GM12878 (cell line): ENCODE measurements at regions not wholly inside any gene's neighbourhood (a gene's known extent, or its start where the extent isn't known, plus 50 kb on each side); places are given as distances from the start of the nearest gene placed in this dataset.

Experiments used
- ATAC-seq: fragments of 200-7000 bp; cut with Tn5 transposase; 3 replicates; pipeline ENCODE4 v1.9.1; 2020; ENCODE audit warnings: mild to moderate bottlenecking, moderate library complexity
- BruUV-seq: library from RNA; stranded (reverse); fragments of 400-500 nt; replicated peaks from 2 replicates; lab custom pipeline; 2021; lab: Mats Ljungman, UMichigan
- CTCF ChIA-PET: fragments of 300-600 bp; sonication (Branson Sonifier 250); formaldehyde crosslinking; extraction: SDS; loops from one replicate; lab custom pipeline; 2021; ENCODE audit warnings: inconsistent platforms; lab: Yijun Ruan, JAX
- POLR2A ChIA-PET: fragments of 350-600 bp; formaldehyde crosslinking; extraction: SDS; loops from one replicate; lab custom pipeline; 2021; ENCODE audit warnings: inconsistent platforms; lab: Charles Lee
- RAD21 ChIA-PET: fragments of 300-600 bp; sonication (Branson Sonifier 250); formaldehyde crosslinking; loops from one replicate; lab custom pipeline; 2023; ENCODE audit warnings: antibody characterized with exemption; ENCODE audit not compliant: unreplicated experiment; lab: Charles Lee
- SMC1A ChIA-PET: fragments of 300-600 bp; sonication (Branson Sonifier 250); formaldehyde crosslinking; loops from one replicate; lab custom pipeline; 2023; ENCODE audit not compliant: unreplicated experiment, uncharacterized antibody; lab: Charles Lee
- DNase-seq: peaks from one replicate; pipeline ENCODE4 v3.0.0-alpha.2; 2011; ENCODE audit warnings: low read depth, low spot score
- FAIRE-seq: peaks from 3 replicates; lab custom pipeline; 2011; peaks lifted over from hg19 to GRCh38; lab: Jason Lieb, UNC
- H2AFZ ChIP-seq: 2 replicates; pipeline ENCODE4 v1.6.0; 2011; ENCODE audit warnings: low read depth, low read length, control low read depth; ENCODE audit not compliant: control insufficient read depth
- H3K27ac ChIP-seq: 2 replicates; pipeline ENCODE4 v1.5.1; 2011; ENCODE audit warnings: control low read depth; ENCODE audit not compliant: control insufficient read depth, insufficient read depth
- H3K27me3 ChIP-seq, 2 experiments: replicated peaks in 1 of 2; 2 replicates each; pipeline versions ENCODE4 v1.6.0 to v1.6.1; 2011; ENCODE audit warnings: low read length in 1 of 2; ENCODE audit not compliant: control insufficient read depth in 2 of 2, insufficient read depth in 2 of 2
- H3K36me3 ChIP-seq, 2 experiments: 2 replicates each; pipeline ENCODE4 v1.5.1; 2011; ENCODE audit warnings: low read length in 1 of 2; ENCODE audit not compliant: control insufficient read depth in 2 of 2, insufficient read depth in 2 of 2
- H3K4me1 ChIP-seq: 2 replicates; pipeline ENCODE4 v1.6.1; 2011; ENCODE audit warnings: mild to moderate bottlenecking, low read length, moderate library complexity, mixed read lengths; ENCODE audit not compliant: control insufficient read depth, insufficient read depth
- H3K4me2 ChIP-seq: 2 replicates; pipeline ENCODE4 v1.6.0; 2011; ENCODE audit warnings: control low read depth; ENCODE audit not compliant: control insufficient read depth, insufficient read depth
- H3K4me3 ChIP-seq: fragments of 200-600 bp; sonication (generic); 2 replicates; pipeline ENCODE4 v1.5.1; 2016
- H3K79me2 ChIP-seq: 2 replicates; pipeline ENCODE4 v1.6.0; 2011; ENCODE audit warnings: low read length; ENCODE audit not compliant: control insufficient read depth, insufficient read depth
- H3K9ac ChIP-seq: 2 replicates; pipeline ENCODE4 v1.8.0; 2011; ENCODE audit warnings: low read length, control low read depth, mixed read lengths; ENCODE audit not compliant: control insufficient read depth, insufficient read depth
- H3K9me3 ChIP-seq: replicated peaks from 3 replicates; pipeline ENCODE4 v1.5.1; 2011; ENCODE audit warnings: mild to moderate bottlenecking, low read length; ENCODE audit not compliant: control insufficient read depth, insufficient read depth
- H4K20me1 ChIP-seq: 2 replicates; pipeline ENCODE4 v1.6.0; 2011; ENCODE audit not compliant: control insufficient read depth, insufficient read depth
- ATF3 ChIP-seq: IDR thresholded peaks from 2 replicates; pipeline ENCODE4 v1.6.1; 2011; ENCODE audit warnings: low read depth, mild to moderate bottlenecking, low read length, moderate library complexity, borderline replicate concordance; ENCODE audit errors: extremely low read depth
- BCLAF1 ChIP-seq: fragments of 450-650 bp; IDR thresholded peaks from 2 replicates; pipeline ENCODE4 v1.6.1; 2017; ENCODE audit warnings: antibody characterized with exemption, mild to moderate bottlenecking, moderate library complexity
- CBX5 ChIP-seq: sonication (generic); IDR thresholded peaks from 2 replicates; pipeline ENCODE4 v1.6.1; 2016; ENCODE audit warnings: low read depth, moderate library complexity, mild to moderate bottlenecking, inconsistent platforms
- CHD2 ChIP-seq: IDR thresholded peaks from 2 replicates; pipeline ENCODE4 v1.6.1; 2011; ENCODE audit warnings: low read depth, low read length, improper control_type of control experiment, borderline replicate concordance
- CREB1 ChIP-seq: IDR thresholded peaks from 2 replicates; pipeline ENCODE4 v1.6.1; 2012; ENCODE audit warnings: low read depth, mild to moderate bottlenecking, inconsistent platforms
- CREM ChIP-seq: IDR thresholded peaks from 2 replicates; pipeline ENCODE4 v1.6.1; 2014; ENCODE audit warnings: antibody characterized with exemption, low read depth
- EZH2 ChIP-seq: IDR thresholded peaks from 2 replicates; pipeline ENCODE4 v1.6.1; 2012; ENCODE audit warnings: low read depth, mild to moderate bottlenecking, control low read depth, inconsistent platforms, low read length, borderline replicate concordance; ENCODE audit not compliant: control insufficient read depth
- GABPA ChIP-seq: IDR thresholded peaks from 2 replicates; pipeline ENCODE4 v1.6.1; 2014; ENCODE audit warnings: antibody characterized with exemption, low read depth, mild to moderate bottlenecking, inconsistent platforms
- IKZF2 ChIP-seq, 2 experiments: fragments of 450-650 bp; IDR thresholded peaks; 2 replicates each; pipeline ENCODE4 v1.6.1; 2017; ENCODE audit warnings: mild to moderate bottlenecking in 2 of 2, moderate library complexity in 2 of 2
- JUND ChIP-seq: IDR thresholded peaks from 2 replicates; pipeline ENCODE4 v1.6.1; 2012; ENCODE audit warnings: low read depth, mild to moderate bottlenecking, low read length, improper control_type of control experiment, moderate library complexity
- NKRF ChIP-seq: fragments of 450-650 bp; conservative IDR thresholded peaks from 2 replicates; pipeline ENCODE4 v1.6.1; 2017; ENCODE audit warnings: mild to moderate bottlenecking, moderate library complexity
- POLR2AphosphoS5 ChIP-seq: IDR thresholded peaks from 2 replicates; pipeline ENCODE4 v1.6.1; 2011; ENCODE audit warnings: mild to moderate bottlenecking, low read length, inconsistent platforms
- SREBF2 ChIP-seq: IDR thresholded peaks from 2 replicates; pipeline ENCODE4 v1.6.1; 2012; ENCODE audit warnings: mild to moderate bottlenecking, low read length
- ZNF622 ChIP-seq: fragments of 450-650 bp; IDR thresholded peaks from 2 replicates; pipeline ENCODE4 v1.6.1; 2017; ENCODE audit warnings: mild to moderate bottlenecking, inconsistent platforms
- WGBS: methylation state at CpG from one replicate; pipeline ENCODE4 v1.1.6; 2016; ENCODE audit warnings: low lambda C conversion rate; ENCODE audit not compliant: insufficient replicate concordance, insufficient coverage; ENCODE audit errors: missing lambda C conversion rate; 5-methylcytosine and 5-hydroxymethylcytosine counted together
- in situ Hi-C: fragments of 300-500 bp; cut with MboI; formaldehyde crosslinking; loops from 9 replicates; pipeline ENCODE4 v1.14.3; 2018; ENCODE audit warnings: mixed read lengths
- intact Hi-C: fragments of 100-400 bp; cut with micrococcal nuclease; formaldehyde crosslinking; loops from one replicate; pipeline ENCODE4 v1.14.2; 2022; ENCODE audit not compliant: unreplicated experiment

- RAD21 ChIA-PET, result no interaction called here
Observed at GRCh38 chr14:104313674-104314073, 175.3 kb downstream of the KIF26A start.

More at GRCh38 chr14:104313674-104314073, 175.3 kb downstream of the KIF26A start:
- ATAC-seq (no peak), FAIRE-seq (no peak), DNase-seq (no peak)
- ChIA-PET SMC1A (no interaction called here), POLR2A (no interaction called here), CTCF (interaction anchor here (1.1 kb wide), 1 partner anchor 17 kb away, joined by 3 read pairs; no protein-coding TSS in a partner anchor)
- Histone ChIP-seq H2AFZ (no peak overlapping the region), H3K9ac (no peak overlapping the region), H3K36me3 (no peaks in the 10 kb centered on the region), H3K9me3 (no peaks in the 10 kb centered on the region), H3K79me2 (no peaks in the 10 kb centered on the region), H3K27ac (no peak overlapping the region), H3K27me3 (no peaks in the 10 kb centered on the region; a peak in 3 of 4 replicates), H3K4me1 (no peaks in the 10 kb centered on the region), H4K20me1 (no peaks in the 10 kb centered on the region), H3K4me2 (no peak overlapping the region), H3K4me3 (no peak overlapping the region)
- in situ Hi-C loops (no loop called here), intact Hi-C loops (no loop called here)
- TF ChIP-seq SREBF2 (no peak), POLR2AphosphoS5 (no peak), CHD2 (no peak), NKRF (no peak), BCLAF1 (no peak), IKZF2 (IDR thresholded peaks at IDR 0.05) (no peak), CREB1 (no peak), JUND (no peak), ATF3 (no peak), ZNF622 (no peak), CREM (no peak), CBX5 (no peak), GABPA (no peak), EZH2 (no peak)
- no TSS peak for BruUV-seq
- 2% methylated on average over 4 of the region's 4 CpGs for WGBS
